Activated B cell treated with CpG ODN at 0.5 μM for 24 hours (primary cell): ENCODE measurements at regions not wholly inside any gene's neighbourhood (a gene's known extent, or its start where the extent isn't known, plus 50 kb on each side); places are given as distances from the start of the nearest gene placed in this dataset.

Experiments
- ATAC-seq: fragments of 200-7000 bp; cut with Tn5 transposase; one replicate; pipeline ENCODE4 v1.10.0; 2021; ENCODE audit warnings: low read depth, mild to moderate bottlenecking, moderate library complexity
- CTCF ChIA-PET: fragments of 350-600 bp; sonication (Branson Sonifier 250); formaldehyde crosslinking; loops from one replicate; lab custom pipeline; 2021; ENCODE audit warnings: antibody characterized with exemption; lab: Charles Lee
- POLR2A ChIA-PET: fragments of 350-600 bp; sonication (Branson Sonifier 250); formaldehyde crosslinking; loops from one replicate; lab custom pipeline; 2021; ENCODE audit warnings: antibody characterized with exemption; lab: Charles Lee
- DNase-seq: peaks from one replicate; pipeline ENCODE4 v3.0.0; 2022
- H3K27ac Mint-ChIP-seq: one replicate; pipeline ENCODE4 v1.8.0; 2020; ENCODE audit warnings: mixed read lengths
- H3K27me3 Mint-ChIP-seq: one replicate; pipeline ENCODE4 v1.8.0; 2021; ENCODE audit warnings: mixed read lengths
- H3K36me3 Mint-ChIP-seq: one replicate; pipeline ENCODE4 v1.8.0; 2021; ENCODE audit warnings: low read depth, mixed read lengths
- H3K4me1 Mint-ChIP-seq: one replicate; pipeline ENCODE4 v1.8.0; 2021; ENCODE audit warnings: mixed read lengths
- H3K4me3 Mint-ChIP-seq: one replicate; pipeline ENCODE4 v1.8.0; 2020; ENCODE audit warnings: mild to moderate bottlenecking, mixed read lengths
- H3K9me3 Mint-ChIP-seq: one replicate; pipeline ENCODE4 v1.8.0; 2020; ENCODE audit warnings: mixed read lengths
- CTCF ChIP-seq: fragments of 200-600 bp; IDR thresholded peaks from one replicate; pipeline ENCODE4 v1.8.0; 2022; ENCODE audit warnings: antibody characterized with exemption, mild to moderate bottlenecking
- intact Hi-C: fragments of 100-400 bp; cut with micrococcal nuclease; formaldehyde crosslinking; loops from one replicate; pipeline ENCODE4 v1.15.1; 2024

DNA sequence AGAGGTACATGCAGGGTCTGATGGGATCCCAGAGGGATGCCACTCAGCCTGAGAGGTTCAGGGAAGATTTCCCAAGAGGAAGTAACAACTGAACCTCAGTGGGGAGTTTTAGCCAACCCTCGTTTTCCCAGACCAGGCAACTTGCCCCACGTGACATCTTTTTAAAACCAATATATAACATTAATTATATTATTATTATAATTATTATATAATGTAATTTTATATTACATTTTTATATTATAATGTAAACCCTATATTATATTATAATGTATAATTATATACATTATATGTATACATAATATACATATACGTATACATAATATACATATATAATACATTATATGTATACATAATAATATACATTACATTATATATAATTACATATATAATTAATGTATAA is 62.8 kb upstream of the WWC1 start:
- no peak for DNase-seq
- ATAC-seq: no peak
- intact Hi-C loops: no loop called here
- Mint-ChIP-seq H3K4me1 (no peaks in the 10 kb centered on the region), H3K27me3 (peaks cover 10% of the 10 kb centered on the region), H3K27ac (no peak overlapping the region), H3K9me3 (no peaks in the 10 kb centered on the region), H3K4me3 (no peak overlapping the region), H3K36me3 (no peaks in the 10 kb centered on the region)
- no peak for TF ChIP-seq CTCF
- ChIA-PET POLR2A (no interaction called here), CTCF (no interaction called here)

DNA sequence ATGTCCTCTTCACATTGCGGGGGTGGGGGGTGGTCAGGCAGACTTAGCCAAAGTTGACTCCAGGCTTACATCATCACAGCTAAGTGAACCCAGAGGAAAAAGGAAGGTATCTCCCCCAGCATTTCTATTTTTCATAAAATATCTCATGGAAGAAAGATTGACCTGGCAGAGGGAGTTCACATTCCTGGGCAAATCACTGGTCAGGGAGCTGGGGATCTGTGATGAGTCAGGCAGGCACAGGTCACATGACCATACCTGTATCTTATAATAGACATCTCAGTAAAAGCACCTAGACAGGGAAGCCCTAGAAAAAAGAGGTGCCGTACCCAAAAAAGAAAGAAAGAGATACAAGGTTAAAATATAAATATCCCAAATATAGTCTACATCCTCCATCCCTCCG is 57.3 kb upstream of the WWC1 start:
- Mint-ChIP-seq H3K27me3 (peaks cover 7% of the 10 kb centered on the region), H3K4me1 (no peaks in the 10 kb centered on the region), H3K36me3 (no peaks in the 10 kb centered on the region), H3K27ac (no peak overlapping the region), H3K9me3 (no peaks in the 10 kb centered on the region), H3K4me3 (no peak overlapping the region)
- intact Hi-C loops: no loop called here
- ChIA-PET POLR2A (no interaction called here), CTCF (no interaction called here)
- no peak for TF ChIP-seq CTCF
- DNase-seq (no peak), ATAC-seq (no peak)

GRCh38 chr5:168238463-168238862 is 53.0 kb upstream of the WWC1 start:
- ChIA-PET CTCF (no interaction called here), POLR2A (no interaction called here)
- Mint-ChIP-seq H3K9me3 (peaks cover 5% of the 10 kb centered on the region), H3K27me3 (peaks cover 7% of the 10 kb centered on the region), H3K4me3 (no peak overlapping the region), H3K4me1 (peaks cover 2% of the 10 kb centered on the region), H3K36me3 (no peaks in the 10 kb centered on the region), H3K27ac (no peak overlapping the region)
- TF ChIP-seq CTCF: no peak
- intact Hi-C loops: no loop called here
- no peak for ATAC-seq
- no peak for DNase-seq

DNA sequence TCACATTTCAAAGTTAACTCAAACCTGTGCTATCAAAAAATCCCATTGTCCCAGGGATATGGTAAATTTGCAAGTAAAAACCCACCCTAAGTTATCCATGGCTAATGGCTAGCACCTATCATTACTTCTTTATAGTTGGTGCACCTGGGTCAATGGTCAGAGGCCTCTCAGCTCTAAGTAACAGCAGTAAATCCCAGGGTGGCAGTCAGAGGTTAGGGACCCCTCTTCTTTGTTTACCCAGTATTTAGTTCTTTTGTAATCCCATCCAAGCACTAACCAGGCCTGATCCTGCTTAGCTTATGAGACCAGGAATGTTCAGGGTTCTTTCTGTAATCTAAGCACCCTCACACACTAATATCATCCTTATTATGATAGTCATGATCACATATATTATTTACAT is 52.1 kb upstream of the WWC1 start:
- no peaks in the 10 kb centered on the region for H3K36me3 Mint-ChIP-seq
- H3K4me3 Mint-ChIP-seq: no peak overlapping the region
- ATAC-seq (no peak), DNase-seq (no peak)
- intact Hi-C loops: no loop called here
- H3K4me1 Mint-ChIP-seq: peaks cover 2% of the 10 kb centered on the region
- H3K27ac Mint-ChIP-seq: no peak overlapping the region
- no peak for TF ChIP-seq CTCF
- peaks cover 7% of the 10 kb centered on the region for H3K27me3 Mint-ChIP-seq
- POLR2A ChIA-PET: no interaction called here
- CTCF ChIA-PET: no interaction called here
- peaks cover 5% of the 10 kb centered on the region for H3K9me3 Mint-ChIP-seq
